ENCODE measurements at regions not wholly inside any gene's neighbourhood (a gene's known extent, or its start where the extent isn't known, plus 50 kb on each side); places are given as distances from the start of the nearest gene placed in this dataset.

DNA sequence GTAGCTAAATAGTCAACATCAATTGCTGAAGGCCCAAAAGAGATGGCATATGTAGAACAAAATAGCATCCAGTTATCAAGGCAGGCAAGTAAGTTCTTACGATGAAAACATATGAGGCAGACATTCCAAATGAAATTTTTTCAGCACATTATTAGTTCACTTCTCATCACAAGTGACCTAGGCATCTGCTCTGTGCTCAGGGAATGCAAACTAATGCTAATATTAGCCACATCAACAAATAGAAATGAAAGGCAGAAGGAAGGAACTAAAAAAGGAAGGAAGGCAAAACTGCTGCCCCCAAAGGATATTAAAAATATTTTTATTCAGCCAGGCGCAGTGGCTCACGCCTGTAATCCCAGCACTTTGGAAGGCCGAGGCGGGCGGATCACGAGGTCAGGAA is 51.2 kb upstream of the ROCK1 start:
- no peak for DNase-seq

DNA sequence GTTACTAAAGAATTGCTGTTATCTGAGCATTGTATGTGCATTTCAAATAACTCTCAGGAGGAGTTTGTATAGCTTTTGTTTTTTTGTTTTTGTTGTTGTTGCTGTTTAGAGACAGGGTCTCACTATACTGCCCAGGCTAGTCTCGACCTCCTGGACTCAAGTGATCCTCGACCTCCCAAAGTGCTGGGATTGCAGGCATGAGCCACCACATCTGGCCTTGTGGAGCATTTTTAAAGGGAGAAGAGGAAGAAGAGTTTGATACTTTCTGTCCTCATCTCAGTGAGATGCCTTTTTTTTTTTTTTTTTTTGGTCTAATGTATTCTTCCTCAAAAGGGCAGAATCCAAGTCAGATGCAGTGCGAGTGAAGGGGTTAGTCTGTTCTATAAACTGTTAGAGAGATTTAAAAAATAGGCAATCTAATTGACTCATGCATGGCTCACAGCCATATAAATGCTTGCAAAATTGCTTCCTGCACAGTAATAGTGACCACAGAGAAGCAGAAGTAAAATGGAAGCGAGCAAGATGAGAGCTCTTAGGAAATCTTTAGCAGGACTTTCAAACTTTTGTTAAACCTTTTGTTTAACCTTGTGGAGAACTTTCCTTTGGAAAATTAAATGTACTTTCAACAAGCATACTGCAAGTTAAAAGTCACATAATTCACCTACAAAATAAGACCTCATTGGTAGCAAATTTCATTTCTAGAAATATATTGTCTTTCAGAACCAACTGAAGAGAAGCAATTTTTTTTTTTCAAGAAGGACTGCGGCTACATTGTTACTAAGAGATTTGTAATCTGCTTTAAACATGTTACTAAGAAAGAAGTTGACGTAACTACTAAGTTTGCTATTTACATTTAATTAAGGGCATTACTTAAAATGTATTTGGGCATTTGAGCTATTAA is 52.3 kb upstream of the ROCK1 start:
- no peak for DNase-seq

DNA sequence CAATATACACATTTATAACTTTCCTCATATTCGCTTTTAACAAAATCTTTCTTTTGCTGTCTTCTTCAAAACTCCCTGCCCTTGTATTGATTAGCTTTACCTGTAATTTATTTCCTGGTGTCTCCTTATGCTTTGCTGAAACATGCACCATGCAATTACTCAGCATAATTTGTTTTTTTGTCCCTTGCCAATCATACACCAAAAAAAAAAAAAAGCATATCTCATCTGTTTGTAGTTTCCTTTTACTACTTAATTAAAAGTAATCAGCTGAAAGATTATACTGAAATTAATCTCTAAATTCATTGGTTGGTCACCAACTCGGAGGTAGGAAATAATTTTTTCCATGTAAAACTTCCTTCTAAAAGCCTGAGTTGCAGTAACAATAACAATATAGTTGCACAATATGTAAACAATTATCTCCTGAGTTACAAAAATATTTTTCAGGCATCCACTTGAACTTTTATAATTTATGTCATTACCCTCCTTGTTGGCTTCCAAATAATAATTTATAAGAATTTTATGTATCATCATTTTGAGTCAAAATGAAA is 53.0 kb upstream of the ROCK1 start:
- DNase-seq: no peak

DNA sequence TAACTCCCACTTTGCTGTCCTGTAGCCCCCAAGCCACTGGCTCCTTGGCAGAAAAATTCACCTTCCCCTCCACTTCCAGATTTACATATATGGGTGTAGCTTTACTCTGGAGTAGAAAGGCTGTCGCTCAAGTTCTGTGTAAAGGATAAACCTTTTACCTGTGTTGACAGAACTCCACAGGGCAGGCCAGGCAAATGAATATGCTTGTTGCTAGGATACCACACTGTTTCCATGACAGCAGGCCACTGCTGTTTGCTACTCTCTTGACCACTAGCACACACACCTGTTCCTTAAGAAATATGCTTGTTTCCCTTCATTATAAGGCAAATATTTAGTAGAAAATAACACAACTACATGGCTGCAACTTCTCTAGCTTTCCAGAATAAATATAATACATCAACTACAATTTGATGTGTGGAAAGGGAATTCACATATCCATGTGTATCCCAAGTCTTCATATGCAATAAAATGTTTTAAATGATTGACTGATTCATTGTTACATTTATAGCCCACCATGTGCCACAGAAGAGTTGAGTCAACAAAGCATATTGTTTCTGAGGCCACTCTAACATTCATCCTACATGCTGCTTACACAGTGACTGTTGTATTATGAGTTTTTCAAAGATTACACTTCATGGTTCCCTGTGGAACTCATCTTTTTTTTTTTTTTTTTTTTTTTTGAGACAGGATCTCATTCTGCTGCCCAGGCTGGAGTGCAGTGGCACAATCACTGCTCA is 56.2 kb upstream of the ROCK1 start:
- no peak for DNase-seq

DNA sequence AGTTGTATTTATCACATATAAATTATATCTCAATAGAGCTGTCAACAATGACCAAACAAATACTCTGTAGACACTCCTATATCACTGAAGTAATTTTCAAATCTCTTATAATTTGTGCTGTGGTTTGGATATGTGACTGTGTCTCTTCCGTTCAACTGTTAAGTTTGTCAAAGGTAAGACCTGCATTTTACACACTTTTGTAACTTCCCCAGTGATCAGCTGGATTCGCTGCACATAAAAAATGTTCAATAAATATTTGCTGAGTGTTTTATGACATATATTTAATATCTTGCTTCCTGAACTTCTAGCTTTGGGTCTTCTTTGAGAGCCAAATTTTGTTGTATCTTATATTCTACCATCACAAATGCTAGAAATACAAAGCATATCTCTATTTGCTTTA is 57.3 kb upstream of the ROCK1 start:
- no peak for DNase-seq

DNA sequence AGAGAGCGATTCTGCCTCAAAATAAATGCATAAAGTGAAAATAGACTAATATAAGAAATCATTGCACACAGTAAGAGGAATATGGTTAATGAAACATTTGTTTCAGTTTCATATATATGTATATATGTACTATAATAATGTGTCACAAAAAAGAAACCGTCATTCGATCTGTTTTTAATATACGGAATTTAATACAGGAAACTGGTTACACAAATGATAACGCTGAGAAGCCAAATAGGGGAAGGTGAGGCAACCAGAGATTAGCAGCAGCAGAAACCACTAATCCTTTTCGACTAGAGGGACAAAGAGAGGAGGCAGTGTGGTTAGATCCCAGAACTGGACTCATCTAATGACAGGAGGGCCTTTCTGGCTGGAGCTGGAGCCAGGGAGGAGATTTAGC is 64.2 kb upstream of the GREB1L start:
- DNase-seq: no peak

DNA sequence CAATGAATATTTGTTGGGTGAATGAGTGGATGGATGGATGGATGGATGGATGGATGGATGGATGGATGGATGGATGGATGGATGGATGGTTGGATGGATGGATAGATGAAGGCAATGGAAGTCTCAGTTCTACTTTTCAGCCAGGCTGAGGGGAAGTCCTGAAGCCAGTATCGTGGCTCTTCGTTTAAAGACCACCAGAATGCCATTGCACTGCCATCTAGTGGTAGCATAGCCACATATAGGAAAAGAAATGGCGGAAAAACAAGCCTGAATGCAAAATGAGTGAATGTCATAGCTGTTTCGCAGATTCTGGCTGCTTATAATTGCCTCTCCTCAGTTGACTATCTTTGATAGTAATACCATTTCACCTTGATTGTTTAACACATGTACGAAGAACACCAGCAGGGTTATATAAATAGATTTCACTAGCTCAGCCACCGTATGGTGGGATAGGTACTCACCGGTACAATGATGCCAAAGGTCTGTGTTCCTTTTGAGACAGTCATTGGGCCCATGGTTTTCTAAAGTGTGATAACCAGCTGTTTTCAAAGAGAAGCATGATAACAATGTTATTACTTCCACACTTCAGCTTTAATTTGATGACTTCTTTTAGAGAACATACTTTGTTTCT is 62.3 kb upstream of the GREB1L start:
- peak; percentile 63 for DNase-seq

DNA sequence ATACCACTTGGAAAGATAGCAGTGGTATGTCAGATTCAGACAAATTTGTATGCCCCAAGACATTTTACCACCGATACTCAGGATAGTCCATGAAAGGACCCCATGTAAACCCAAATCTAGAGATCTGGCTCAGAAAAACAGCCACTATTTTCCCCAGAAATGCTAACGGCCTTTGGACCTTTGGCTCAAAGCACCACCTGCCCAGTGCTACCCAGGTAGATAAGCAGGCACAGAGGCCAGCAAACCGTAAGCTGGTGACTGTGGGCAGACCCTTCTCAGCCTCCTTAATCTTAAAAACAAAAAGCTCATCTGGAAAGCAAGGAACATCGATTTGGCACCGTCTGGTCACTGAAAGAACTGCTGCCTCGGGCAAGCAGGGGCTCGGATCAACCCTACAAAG is 61.4 kb upstream of the GREB1L start:
- DNase-seq: no peak

DNA sequence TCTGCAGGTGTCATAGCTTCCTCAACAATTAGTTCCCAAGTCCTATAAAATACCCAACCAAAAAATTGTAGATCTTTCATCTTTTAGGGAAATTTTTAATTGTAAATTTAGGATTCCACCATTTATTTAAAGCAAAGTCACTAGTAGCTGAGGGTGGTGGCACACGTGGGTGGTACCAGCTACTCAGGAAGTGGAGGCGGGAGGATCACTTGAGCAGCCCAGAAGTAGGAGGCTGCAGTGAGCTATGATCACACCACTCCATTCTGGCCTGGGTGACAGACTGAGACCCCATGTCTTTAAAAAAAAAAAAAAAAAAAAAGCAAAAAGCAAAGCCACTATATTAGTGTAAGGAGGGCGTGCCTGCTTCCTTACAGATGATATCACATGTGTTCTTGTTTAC is 60.3 kb upstream of the GREB1L start:
- DNase-seq: no peak

DNA sequence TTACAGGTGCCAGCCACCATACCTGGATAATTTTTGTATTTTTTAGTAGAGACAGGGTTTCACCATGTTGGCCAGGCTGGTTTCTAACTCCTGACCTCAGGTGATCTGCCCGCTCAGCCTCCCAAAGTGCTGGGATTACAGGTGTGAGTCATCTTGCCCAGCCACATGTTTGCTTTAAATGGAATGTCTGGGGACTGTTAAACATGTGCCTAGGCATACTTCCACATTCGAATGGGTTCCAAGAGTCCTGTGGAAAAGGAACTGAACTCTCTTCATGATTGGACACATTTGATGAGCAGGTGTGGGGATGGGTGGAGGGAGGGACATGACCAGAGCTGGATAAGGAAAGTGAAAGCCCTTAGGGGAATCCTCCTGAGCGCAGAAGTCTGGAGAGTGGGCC is 58.4 kb upstream of the GREB1L start:
- no peak for DNase-seq

DNA sequence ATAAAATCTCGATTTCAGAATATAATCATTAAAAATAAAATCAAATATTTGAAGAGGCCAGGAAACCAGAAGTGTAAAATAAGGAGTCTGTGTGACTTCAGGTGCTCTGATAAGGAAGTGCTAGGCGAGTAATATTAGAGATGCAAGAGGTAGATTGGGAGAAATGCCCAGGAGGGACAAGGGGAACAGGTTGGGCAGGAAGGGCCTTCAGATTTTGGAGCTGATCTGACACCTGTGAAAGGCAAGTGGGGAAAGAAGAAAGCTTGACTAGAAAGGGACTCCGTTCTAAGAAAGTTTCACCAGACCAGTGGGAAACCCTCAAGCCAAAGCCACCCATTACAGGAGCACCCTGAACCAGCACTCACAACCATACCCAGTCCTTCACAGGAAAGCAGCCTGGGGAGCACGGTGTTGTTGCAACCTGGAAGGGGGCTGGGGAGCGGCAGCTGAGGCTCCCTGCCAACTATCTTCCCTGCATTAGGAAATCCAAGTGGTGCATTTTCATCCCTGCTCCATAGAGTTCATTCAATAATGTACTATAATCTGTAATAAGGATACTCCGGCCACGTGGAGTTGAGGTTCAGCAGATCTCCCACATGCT is 57.5 kb upstream of the GREB1L start:
- no peak for DNase-seq

DNA sequence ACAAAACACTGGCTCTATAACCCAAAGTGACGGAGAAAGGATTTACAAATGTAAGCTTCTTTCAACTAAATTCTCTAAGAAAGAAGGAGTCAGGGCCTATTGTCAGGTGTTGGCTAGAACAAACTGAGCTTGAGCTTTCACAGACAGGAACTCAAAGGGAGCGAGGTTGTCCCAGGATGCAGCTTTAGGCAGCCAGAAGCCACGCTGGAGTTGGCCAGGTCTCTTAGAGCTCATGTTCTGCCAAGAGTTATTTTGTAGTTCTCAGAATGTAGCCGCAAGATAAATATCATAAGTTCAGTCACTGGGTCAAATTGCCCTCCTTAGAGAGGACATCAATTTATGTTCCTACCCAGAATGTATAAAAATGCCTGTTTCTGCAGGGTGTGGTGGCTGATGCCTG is 54.1 kb upstream of the GREB1L start:
- no peak for DNase-seq

DNA sequence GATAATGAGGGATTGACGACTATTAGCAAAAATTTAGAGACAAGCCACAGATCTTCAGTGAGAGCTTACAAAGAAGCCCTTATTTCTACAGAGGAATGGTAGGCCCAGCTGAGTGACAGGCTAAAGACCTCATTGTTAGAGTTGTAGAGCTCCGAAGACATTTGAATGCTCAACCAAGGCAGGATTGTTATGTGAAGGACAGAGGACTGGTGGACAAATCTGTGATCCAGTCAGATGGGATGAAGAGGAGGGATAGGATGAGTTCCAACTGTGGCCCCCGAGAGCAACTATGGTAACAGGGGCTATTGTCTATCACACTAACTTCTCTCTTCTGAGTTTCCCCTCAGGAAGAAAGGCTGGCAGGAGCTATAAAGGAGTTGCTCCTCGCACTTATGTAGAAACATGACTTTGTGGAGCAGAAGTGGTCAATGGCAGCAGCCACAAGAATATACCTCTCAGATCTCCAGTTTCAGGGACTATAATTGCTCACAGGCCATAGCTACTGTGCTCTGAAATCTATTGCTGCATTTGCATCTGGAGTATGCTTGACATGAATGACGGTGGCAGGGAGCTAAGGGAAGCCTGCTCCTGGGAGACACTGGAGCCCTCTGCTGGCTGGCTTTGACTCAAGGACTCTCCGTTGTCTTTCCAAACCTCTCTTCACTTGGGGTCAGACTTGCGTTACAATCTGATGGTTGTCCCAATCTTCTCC is 50.3 kb upstream of the GREB1L start:
- DNase-seq: peak; percentile 19
